ENCODE measurements at regions not wholly inside any gene's neighbourhood (a gene's known extent, or its start where the extent isn't known, plus 50 kb on each side); places are given as distances from the start of the nearest gene placed in this dataset.

- TF ChIP-seq GATA2 (IDR thresholded peaks at IDR 0.05; ENCODE audit: low read depth, low read length) (no peak), GATA3 (IDR thresholded peaks at IDR 0.05; ENCODE audit: low read depth, low read length) (no peak)
Measured at GRCh38 chr1:220962031-220962751, 82.9 kb downstream of the HLX start.

Measured in SH-SY5Y (cell line).